Fibroblast of lung (primary cell): ENCODE measurements at regions not wholly inside any gene's neighbourhood (a gene's known extent, or its start where the extent isn't known, plus 50 kb on each side); places are given as distances from the start of the nearest gene placed in this dataset.
"Not testable (repeated sequence)": the region's sequence is repeated elsewhere in the genome, so short reads cannot be mapped to it uniquely, and the experiment has no call there.

Experiments used
- DNase-seq, 2 donors: peaks; one replicate each; pipeline versions ENCODE4 v3.0.0 to v3.0.0-alpha.2; 2010; ENCODE audit warnings: low read depth in 2 of 2
- H2AFZ ChIP-seq: 2 replicates; pipeline ENCODE4 v1.5.1; 2012; ENCODE audit warnings: low read length, control low read depth, inconsistent platforms
- H3K27ac ChIP-seq: 2 replicates; pipeline ENCODE4 v1.5.1; 2011; ENCODE audit warnings: low read length, control low read depth; ENCODE audit not compliant: insufficient read depth
- H3K27me3 ChIP-seq: 2 replicates; pipeline ENCODE4 v1.5.1; 2011; ENCODE audit warnings: mild to moderate bottlenecking, low read length; ENCODE audit not compliant: control insufficient read depth, insufficient read depth
- H3K36me3 ChIP-seq: 2 replicates; pipeline ENCODE4 v1.5.1; 2011; ENCODE audit warnings: low read length; ENCODE audit not compliant: control insufficient read depth, insufficient read depth
- H3K4me1 ChIP-seq: 2 replicates; pipeline ENCODE4 v1.5.1; 2011; ENCODE audit warnings: low read length; ENCODE audit not compliant: control insufficient read depth, insufficient read depth; ENCODE audit errors: extremely low read depth
- H3K4me2 ChIP-seq: 2 replicates; pipeline ENCODE4 v1.5.1; 2011; ENCODE audit warnings: low read length, control low read depth; ENCODE audit not compliant: insufficient read depth; ENCODE audit errors: extremely low read depth
- H3K4me3 ChIP-seq, 4 experiments: fragments of 200-600 bp in 1 of 4; sonication (generic) in 1 of 4; replicated peaks in 1 of 4; 2 replicates each; pipeline ENCODE4 v1.5.1; 2011 to 2016; ENCODE audit warnings: low read length in 4 of 4, low read depth in 3 of 4, mild to moderate bottlenecking in 3 of 4, control low read depth in 2 of 4, inconsistent platforms in 1 of 4, mixed read lengths in 1 of 4; ENCODE audit not compliant: insufficient read depth in 1 of 4; ENCODE audit errors: control extremely low read depth in 1 of 4
- H3K79me2 ChIP-seq: 2 replicates; pipeline ENCODE4 v1.5.1; 2012; ENCODE audit warnings: mild to moderate bottlenecking, low read length, inconsistent platforms; ENCODE audit not compliant: control insufficient read depth, insufficient read depth
- H3K9ac ChIP-seq: 2 replicates; pipeline ENCODE4 v1.5.1; 2011; ENCODE audit warnings: mild to moderate bottlenecking, low read length, control low read depth; ENCODE audit not compliant: insufficient read depth
- H3K9me3 ChIP-seq: 2 replicates; pipeline ENCODE4 v1.5.1; 2012; ENCODE audit warnings: low read depth, low read length; ENCODE audit not compliant: control insufficient read depth, insufficient read depth
- H4K20me1 ChIP-seq: 2 replicates; pipeline ENCODE4 v1.5.1; 2011; ENCODE audit warnings: low read length; ENCODE audit not compliant: control insufficient read depth, insufficient read depth; ENCODE audit errors: extremely low read depth
- CTCF ChIP-seq, 2 donors: IDR thresholded peaks in 1 of 2; conservative IDR thresholded peaks in 1 of 2; 1 replicate in 1 of 2; 2 replicates in 1 of 2; pipeline ENCODE4 v1.5.1; 2011 to 2012; ENCODE audit warnings: low read length in 2 of 2, control low read depth in 1 of 2, inconsistent platforms in 1 of 2, low read depth in 1 of 2, mild to moderate bottlenecking in 1 of 2
- EZH2 ChIP-seq: IDR thresholded peaks from 2 replicates; pipeline ENCODE4 v1.5.1; 2012; ENCODE audit warnings: low read length, control low read depth, mild to moderate bottlenecking; ENCODE audit errors: missing control alignments

GRCh38 chr4:19024047-19024446 lies 1002.5 kb upstream of the LCORL start:
- Histone ChIP-seq H3K4me2 (no peak overlapping the region), H3K27me3 (no peaks in the 10 kb centered on the region)
- TF ChIP-seq EZH2 (no peak), CTCF (conservative IDR thresholded peaks at IDR 0.05 in 1 of 2, IDR thresholded peaks at IDR 0.05 in 1 of 2; ENCODE audit: low read depth in 1 of 2, low read length in 2 of 2) (no peak)

GRCh38 chr4:19021617-19022016 lies 1000.1 kb upstream of the LCORL start:
- no peaks in the 10 kb centered on the region for H3K27me3 ChIP-seq
- no peak overlapping the region for H3K4me3 ChIP-seq
- DNase-seq = no peak
- TF ChIP-seq CTCF (conservative IDR thresholded peaks at IDR 0.05 in 1 of 2, IDR thresholded peaks at IDR 0.05 in 1 of 2; ENCODE audit: low read depth in 1 of 2, low read length in 2 of 2) (no peak), EZH2 (no peak)
- H3K36me3 ChIP-seq = no peaks in the 10 kb centered on the region
- no peak overlapping the region for H2AFZ ChIP-seq
- H3K9me3 ChIP-seq = no peaks in the 10 kb centered on the region
- H3K4me1 ChIP-seq = no peaks in the 10 kb centered on the region
- H3K4me2 ChIP-seq = no peak overlapping the region
- H3K27ac ChIP-seq = no peak overlapping the region
- no peaks in the 10 kb centered on the region for H3K79me2 ChIP-seq
- no peaks in the 10 kb centered on the region for H4K20me1 ChIP-seq
- H3K9ac ChIP-seq = no peak overlapping the region

More at GRCh38 chr4:19024047-19024446, 1002.5 kb upstream of the LCORL start:
- Histone ChIP-seq H3K4me1 (no peaks in the 10 kb centered on the region), H4K20me1 (no peaks in the 10 kb centered on the region), H3K4me3 (no peak overlapping the region), H3K27ac (no peak overlapping the region), H3K9me3 (no peaks in the 10 kb centered on the region), H3K9ac (no peak overlapping the region), H3K36me3 (no peaks in the 10 kb centered on the region), H3K79me2 (no peaks in the 10 kb centered on the region), H2AFZ (no peak overlapping the region)
- no peak for DNase-seq

GRCh38 chr4:19016550-19016949 lies 995.0 kb upstream of the LCORL start:
- H4K20me1 ChIP-seq, H3K9ac ChIP-seq, H2AFZ ChIP-seq, H3K4me1 ChIP-seq, H3K27me3 ChIP-seq, H3K27ac ChIP-seq, DNase-seq, H3K4me2 ChIP-seq, H3K9me3 ChIP-seq, H3K36me3 ChIP-seq, H3K79me2 ChIP-seq, H3K4me3 ChIP-seq: not testable (repeated sequence)

GRCh38 chr4:19014594-19014993 lies 993.0 kb upstream of the LCORL start:
- Histone ChIP-seq H3K9me3 (no peaks in the 10 kb centered on the region), H3K4me3 (no peak overlapping the region), H3K27me3 (no peaks in the 10 kb centered on the region), H3K4me2 (no peak overlapping the region), H2AFZ (no peak overlapping the region), H3K79me2 (no peaks in the 10 kb centered on the region), H3K9ac (no peak overlapping the region), H3K36me3 (no peaks in the 10 kb centered on the region), H4K20me1 (no peaks in the 10 kb centered on the region), H3K27ac (no peak overlapping the region), H3K4me1 (no peaks in the 10 kb centered on the region)
- DNase-seq = no peak
- TF ChIP-seq EZH2 = no peak
- no peak for TF ChIP-seq CTCF (conservative IDR thresholded peaks at IDR 0.05 in 1 of 2, IDR thresholded peaks at IDR 0.05 in 1 of 2; ENCODE audit: low read depth in 1 of 2, low read length in 2 of 2)
